ENCODE measurements at regions not wholly inside any gene's neighbourhood (a gene's known extent, or its start where the extent isn't known, plus 50 kb on each side); places are given as distances from the start of the nearest gene placed in this dataset.

GRCh38 chr21:39124681-39125251 lies 58.5 kb downstream of the PSMG1 start:
- DNase-seq: no peak

- DNase-seq: no peak
Measured at GRCh38 chr21:39123375-39123774, 59.9 kb downstream of the PSMG1 start.

GRCh38 chr21:39121600-39122355 lies 61.5 kb downstream of the PSMG1 start:
- DNase-seq: peak; percentile 24

GRCh38 chr21:39120876-39121599 lies 62.2 kb downstream of the PSMG1 start:
- no peak for DNase-seq

GRCh38 chr21:39119891-39120290 lies 63.4 kb downstream of the PSMG1 start:
- DNase-seq: no peak

- no peak for DNase-seq
Measured at GRCh38 chr21:39118604-39119215, 64.5 kb downstream of the PSMG1 start.

- no peak for DNase-seq
Measured at GRCh38 chr21:39118061-39118460, 65.2 kb downstream of the PSMG1 start.

- DNase-seq: no peak
Measured at GRCh38 chr21:39117440-39117970, 65.7 kb downstream of the PSMG1 start.

GRCh38 chr21:39116761-39117439 lies 66.4 kb downstream of the PSMG1 start:
- DNase-seq: no peak

GRCh38 chr21:39115576-39116235 lies 67.5 kb downstream of the PSMG1 start:
- DNase-seq: no peak

- DNase-seq: no peak
Measured at GRCh38 chr21:39114871-39115575, 68.2 kb downstream of the PSMG1 start.

GRCh38 chr21:39111931-39112550 lies 71.2 kb downstream of the PSMG1 start:
- no peak for DNase-seq

GRCh38 chr21:39110431-39110830 lies 72.8 kb downstream of the PSMG1 start:
- no peak for DNase-seq

- DNase-seq: no peak
Measured at GRCh38 chr21:39109596-39110210, 73.5 kb downstream of the PSMG1 start.

GRCh38 chr21:39109163-39109530 lies 74.1 kb downstream of the PSMG1 start:
- DNase-seq: no peak

GRCh38 chr21:39108291-39109162 lies 74.7 kb downstream of the PSMG1 start:
- DNase-seq: no peak

GRCh38 chr21:39107739-39108138 lies 75.5 kb downstream of the PSMG1 start:
- no peak for DNase-seq

- DNase-seq: no peak
Measured at GRCh38 chr21:39106881-39107462, 76.3 kb downstream of the PSMG1 start.

- DNase-seq: no peak
Measured at GRCh38 chr21:39105836-39106235, 77.4 kb downstream of the PSMG1 start.

Data from MV-4-11 (cell line).